Colonic mucosa (tissue), 4 donors: ENCODE measurements at regions not wholly inside any gene's neighbourhood (a gene's known extent, or its start where the extent isn't known, plus 50 kb on each side); places are given as distances from the start of the nearest gene placed in this dataset.

Experiments
- DNase-seq: peaks from one replicate; pipeline ENCODE4 v3.0.0-alpha.2; 2020
- H3K27ac ChIP-seq: fragments of 200-600 bp; one replicate; pipeline ENCODE4 v1.8.0; 2021
- H3K27me3 ChIP-seq: fragments of 200-600 bp; one replicate; pipeline ENCODE4 v1.8.0; 2021
- H3K36me3 ChIP-seq: fragments of 200-600 bp; one replicate; pipeline ENCODE4 v1.8.0; 2021
- H3K4me1 ChIP-seq: fragments of 200-600 bp; one replicate; pipeline ENCODE4 v1.8.0; 2021; ENCODE audit warnings: mild to moderate bottlenecking
- H3K4me3 ChIP-seq: fragments of 200-600 bp; one replicate; pipeline ENCODE4 v1.8.0; 2021
- H3K9ac ChIP-seq, 2 donors: one replicate each; pipeline ENCODE4 v1.7.0; 2013; ENCODE audit warnings: control low read depth in 2 of 2, low read depth in 2 of 2, low read length in 2 of 2
- H3K9me3 ChIP-seq: fragments of 200-600 bp; one replicate; pipeline ENCODE4 v1.8.0; 2021
- CTCF ChIP-seq: fragments of 200-600 bp; IDR thresholded peaks from one replicate; pipeline ENCODE4 v1.8.0; 2022; ENCODE audit warnings: antibody characterized with exemption, mild to moderate bottlenecking
- intact Hi-C: fragments of 100-400 bp; cut with DNase I; formaldehyde crosslinking; loops from one replicate; pipeline ENCODE4 v1.14.1; 2022
- donor health status: healthy.
- donor health status: DM: no; HTN: no; CAD: no.
- donor health status: DM: no; HTN: no; CAD: no.

GRCh38 chr1:38117444-38117887 is 70.9 kb upstream of the POU3F1 start:
- H3K9ac ChIP-seq: no peak overlapping the region
- DNase-seq: no peak
- H3K9me3 ChIP-seq: no peaks in the 10 kb centered on the region
- H3K36me3 ChIP-seq: no peaks in the 10 kb centered on the region
- H3K27me3 ChIP-seq: no peaks in the 10 kb centered on the region
- H3K27ac ChIP-seq: no peak overlapping the region
- intact Hi-C loops: no loop called here
- no peak overlapping the region for H3K4me3 ChIP-seq
- no peaks in the 10 kb centered on the region for H3K4me1 ChIP-seq
- TF ChIP-seq CTCF: no peak

- Histone ChIP-seq H3K4me1 (no peaks in the 10 kb centered on the region), H3K27me3 (no peaks in the 10 kb centered on the region), H3K9me3 (no peaks in the 10 kb centered on the region), H3K27ac (no peak overlapping the region), H3K36me3 (no peaks in the 10 kb centered on the region), H3K4me3 (no peak overlapping the region), H3K9ac (no peak overlapping the region)
- intact Hi-C loops: no loop called here
- TF ChIP-seq CTCF: no peak
- no peak for DNase-seq
Measured at GRCh38 chr1:38115682-38116202, 69.1 kb upstream of the POU3F1 start.

GRCh38 chr1:38115226-38115625 is 68.6 kb upstream of the POU3F1 start:
- intact Hi-C loops: no loop called here
- H3K27ac ChIP-seq: no peak overlapping the region
- no peaks in the 10 kb centered on the region for H3K9me3 ChIP-seq
- no peak for DNase-seq
- H3K4me3 ChIP-seq: no peak overlapping the region
- H3K27me3 ChIP-seq: no peaks in the 10 kb centered on the region
- no peaks in the 10 kb centered on the region for H3K36me3 ChIP-seq
- no peaks in the 10 kb centered on the region for H3K4me1 ChIP-seq
- TF ChIP-seq CTCF: no peak
- H3K9ac ChIP-seq: no peak overlapping the region

GRCh38 chr1:38114241-38115026 is 67.8 kb upstream of the POU3F1 start:
- H3K27ac ChIP-seq: no peak overlapping the region
- H3K27me3 ChIP-seq: no peaks in the 10 kb centered on the region
- H3K9ac ChIP-seq: no peak overlapping the region
- H3K4me1 ChIP-seq: no peaks in the 10 kb centered on the region
- no peak overlapping the region for H3K4me3 ChIP-seq
- no peaks in the 10 kb centered on the region for H3K36me3 ChIP-seq
- DNase-seq: no peak
- no peak for TF ChIP-seq CTCF
- H3K9me3 ChIP-seq: no peaks in the 10 kb centered on the region
- intact Hi-C loops: no loop called here

- intact Hi-C loops: no loop called here
- no peak overlapping the region for H3K4me3 ChIP-seq
- H3K4me1 ChIP-seq: no peaks in the 10 kb centered on the region
- H3K36me3 ChIP-seq: no peaks in the 10 kb centered on the region
- H3K9ac ChIP-seq: no peak overlapping the region
- H3K27me3 ChIP-seq: no peaks in the 10 kb centered on the region
- TF ChIP-seq CTCF: no peak
- H3K27ac ChIP-seq: no peak overlapping the region
- no peaks in the 10 kb centered on the region for H3K9me3 ChIP-seq
- DNase-seq: no peak
Measured at GRCh38 chr1:38113159-38113666, 66.6 kb upstream of the POU3F1 start.
